ENCODE measurements at regions not wholly inside any gene's neighbourhood (a gene's known extent, or its start where the extent isn't known, plus 50 kb on each side); places are given as distances from the start of the nearest gene placed in this dataset.

GRCh38 chr20:60204601-60205000 is 246.4 kb downstream of the CDH26 start:
- Histone ChIP-seq H3K36me3 (ENCODE audit: insufficient read depth, low read length) (no peaks in the 10 kb centered on the region), H3K27ac (ENCODE audit: low read depth, low read length) (no peak overlapping the region), H3K4me3 (ENCODE audit: low read length) (no peak overlapping the region), H3K4me1 (ENCODE audit: insufficient read depth, low read length) (no peaks in the 10 kb centered on the region), H3K27me3 (ENCODE audit: insufficient read depth, low read length, poor library complexity, severe bottlenecking) (no peaks in the 10 kb centered on the region), H3K9me3 (ENCODE audit: low read length) (no peaks in the 10 kb centered on the region)
- Mint-ChIP-seq H3K27ac (no peak overlapping the region), H3K9me3 (peaks cover 0 to 1% (median 0%) of the 10 kb centered on the region in 5 donors), H3K4me1 (no peaks in the 10 kb centered on the region), H3K27me3 (peaks cover 0 to 8% of the 10 kb centered on the region in 2 donors), H3K36me3 (peaks cover 0 to 3% (median 2%) of the 10 kb centered on the region in 3 donors), H3K4me3 (no peak overlapping the region)
- ChIA-PET POLR2A (no interaction called here), CTCF (no interaction called here)
- DNase-seq = no peak

GRCh38 chr20:60206259-60206658 is 248.0 kb downstream of the CDH26 start:
- H3K36me3 Mint-ChIP-seq = peaks cover 0 to 3% (median 0%) of the 10 kb centered on the region in 3 donors
- ChIA-PET CTCF (no interaction called here), POLR2A (no interaction called here)
- H3K27me3 Mint-ChIP-seq = peaks cover 0 to 12% of the 10 kb centered on the region in 2 donors
- Histone ChIP-seq H3K27me3 (ENCODE audit: insufficient read depth, low read length, poor library complexity, severe bottlenecking) (no peaks in the 10 kb centered on the region), H3K9me3 (ENCODE audit: low read length) (no peaks in the 10 kb centered on the region), H3K36me3 (ENCODE audit: insufficient read depth, low read length) (no peaks in the 10 kb centered on the region), H3K4me3 (ENCODE audit: low read length) (no peak overlapping the region), H3K27ac (ENCODE audit: low read depth, low read length) (no peak overlapping the region), H3K4me1 (ENCODE audit: insufficient read depth, low read length) (no peaks in the 10 kb centered on the region)
- H3K9me3 Mint-ChIP-seq = no peaks in the 10 kb centered on the region
- DNase-seq = no peak
- no peak overlapping the region for H3K4me3 Mint-ChIP-seq
- peaks cover 3 to 5% (median 4%) of the 10 kb centered on the region in 3 donors for H3K4me1 Mint-ChIP-seq
- peak overlapping the region in 1 of 8 donors; percentile 34 for H3K27ac Mint-ChIP-seq

- CTCF ChIA-PET = no interaction called here
- POLR2A ChIA-PET = no interaction called here
Measured at GRCh38 chr20:60209048-60209447, 250.8 kb downstream of the CDH26 start.

GRCh38 chr20:60210779-60211617 is 252.8 kb downstream of the CDH26 start:
- H3K27ac Mint-ChIP-seq = no peak overlapping the region
- no peaks in the 10 kb centered on the region for H3K27me3 ChIP-seq (ENCODE audit: insufficient read depth, low read length, poor library complexity, severe bottlenecking)
- H3K27me3 Mint-ChIP-seq = peaks cover 0 to 13% of the 10 kb centered on the region in 2 donors
- no peak overlapping the region for H3K4me3 ChIP-seq (ENCODE audit: low read length)
- no peaks in the 10 kb centered on the region for H3K36me3 ChIP-seq (ENCODE audit: insufficient read depth, low read length)
- no peak overlapping the region for H3K4me3 Mint-ChIP-seq
- peaks cover 3 to 7% (median 6%) of the 10 kb centered on the region in 3 donors for H3K4me1 Mint-ChIP-seq
- no peaks in the 10 kb centered on the region for H3K4me1 ChIP-seq (ENCODE audit: insufficient read depth, low read length)
- POLR2A ChIA-PET = no interaction called here
- DNase-seq = peak in 4 of 5 donors; percentile 4 to 32 (median 24)
- no peaks in the 10 kb centered on the region for H3K9me3 ChIP-seq (ENCODE audit: low read length)
- CTCF ChIA-PET = interaction anchor here (1.1 to 1.6 kb wide), 4 partner anchors 9 to 153 kb away, joined by 3 to 4 read pairs (median 4); no protein-coding TSS in a partner anchor
- no peaks in the 10 kb centered on the region for H3K9me3 Mint-ChIP-seq
- H3K27ac ChIP-seq (ENCODE audit: low read depth, low read length) = no peak overlapping the region
- H3K36me3 Mint-ChIP-seq = no peaks in the 10 kb centered on the region

More at GRCh38 chr20:60209048-60209447, 250.8 kb downstream of the CDH26 start:
- peaks cover 0 to 16% of the 10 kb centered on the region in 2 donors for H3K27me3 Mint-ChIP-seq
- H3K9me3 ChIP-seq (ENCODE audit: low read length) = no peaks in the 10 kb centered on the region
- no peaks in the 10 kb centered on the region for H3K36me3 Mint-ChIP-seq
- H3K4me3 ChIP-seq (ENCODE audit: low read length) = no peak overlapping the region
- peaks cover 3 to 7% (median 6%) of the 10 kb centered on the region in 3 donors for H3K4me1 Mint-ChIP-seq
- no peak for DNase-seq
- no peaks in the 10 kb centered on the region for H3K36me3 ChIP-seq (ENCODE audit: insufficient read depth, low read length)
- H3K27ac Mint-ChIP-seq = peak overlapping the region in 1 of 8 donors; percentile 19
- H3K27me3 ChIP-seq (ENCODE audit: insufficient read depth, low read length, poor library complexity, severe bottlenecking) = no peaks in the 10 kb centered on the region
- H3K4me1 ChIP-seq (ENCODE audit: insufficient read depth, low read length) = no peaks in the 10 kb centered on the region
- H3K4me3 Mint-ChIP-seq = no peak overlapping the region
- H3K27ac ChIP-seq (ENCODE audit: low read depth, low read length) = no peak overlapping the region
- H3K9me3 Mint-ChIP-seq = no peaks in the 10 kb centered on the region

GRCh38 chr20:60211618-60212463 is 253.6 kb downstream of the CDH26 start:
- no peak overlapping the region for H3K27ac ChIP-seq (ENCODE audit: low read depth, low read length)
- H3K4me3 ChIP-seq (ENCODE audit: low read length) = no peak overlapping the region
- no peaks in the 10 kb centered on the region for H3K36me3 ChIP-seq (ENCODE audit: insufficient read depth, low read length)
- DNase-seq = no peak
- Mint-ChIP-seq H3K4me1 (peaks cover 3 to 7% (median 6%) of the 10 kb centered on the region in 3 donors), H3K4me3 (no peak overlapping the region), H3K36me3 (no peaks in the 10 kb centered on the region), H3K27me3 (peaks cover 0 to 13% of the 10 kb centered on the region in 2 donors), H3K9me3 (no peaks in the 10 kb centered on the region), H3K27ac (no peak overlapping the region)
- ChIA-PET CTCF (interaction anchor here (1.6 kb wide), 1 partner anchor 9 kb away, joined by 3 read pairs; no protein-coding TSS in a partner anchor), POLR2A (no interaction called here)
- no peaks in the 10 kb centered on the region for H3K27me3 ChIP-seq (ENCODE audit: insufficient read depth, low read length, poor library complexity, severe bottlenecking)
- no peaks in the 10 kb centered on the region for H3K4me1 ChIP-seq (ENCODE audit: insufficient read depth, low read length)
- no peaks in the 10 kb centered on the region for H3K9me3 ChIP-seq (ENCODE audit: low read length)

GRCh38 chr20:60212695-60213094 is 254.5 kb downstream of the CDH26 start:
- peaks cover 3 to 7% (median 6%) of the 10 kb centered on the region in 3 donors for H3K4me1 Mint-ChIP-seq
- Histone ChIP-seq H3K4me3 (ENCODE audit: low read length) (no peak overlapping the region), H3K27me3 (ENCODE audit: insufficient read depth, low read length, poor library complexity, severe bottlenecking) (no peaks in the 10 kb centered on the region), H3K36me3 (ENCODE audit: insufficient read depth, low read length) (no peaks in the 10 kb centered on the region), H3K27ac (ENCODE audit: low read depth, low read length) (no peak overlapping the region), H3K4me1 (ENCODE audit: insufficient read depth, low read length) (no peaks in the 10 kb centered on the region), H3K9me3 (ENCODE audit: low read length) (no peaks in the 10 kb centered on the region)
- peaks cover 0 to 8% of the 10 kb centered on the region in 2 donors for H3K27me3 Mint-ChIP-seq
- no peaks in the 10 kb centered on the region for H3K9me3 Mint-ChIP-seq
- no peaks in the 10 kb centered on the region for H3K36me3 Mint-ChIP-seq
- ChIA-PET CTCF (no interaction called here), POLR2A (no interaction called here)
- H3K27ac Mint-ChIP-seq = no peak overlapping the region
- no peak for DNase-seq
- no peak overlapping the region for H3K4me3 Mint-ChIP-seq

GRCh38 chr20:60213126-60213893 is 255.1 kb downstream of the CDH26 start:
- H3K27me3 ChIP-seq (ENCODE audit: insufficient read depth, low read length, poor library complexity, severe bottlenecking) = no peaks in the 10 kb centered on the region
- H3K27me3 Mint-ChIP-seq = peaks cover 0 to 8% of the 10 kb centered on the region in 2 donors
- H3K9me3 Mint-ChIP-seq = no peaks in the 10 kb centered on the region
- peaks cover 3 to 7% (median 6%) of the 10 kb centered on the region in 3 donors for H3K4me1 Mint-ChIP-seq
- no peak overlapping the region for H3K4me3 Mint-ChIP-seq
- CTCF ChIA-PET = no interaction called here
- H3K9me3 ChIP-seq (ENCODE audit: low read length) = no peaks in the 10 kb centered on the region
- no peaks in the 10 kb centered on the region for H3K36me3 Mint-ChIP-seq
- no peak overlapping the region for H3K27ac ChIP-seq (ENCODE audit: low read depth, low read length)
- POLR2A ChIA-PET = no interaction called here
- no peak overlapping the region for H3K4me3 ChIP-seq (ENCODE audit: low read length)
- H3K4me1 ChIP-seq (ENCODE audit: insufficient read depth, low read length) = no peaks in the 10 kb centered on the region
- H3K36me3 ChIP-seq (ENCODE audit: insufficient read depth, low read length) = no peaks in the 10 kb centered on the region
- DNase-seq = no peak
- peak overlapping the region in 1 of 8 donors; percentile 33 for H3K27ac Mint-ChIP-seq
